Karpas-422 (cell line): ENCODE measurements at regions not wholly inside any gene's neighbourhood (a gene's known extent, or its start where the extent isn't known, plus 50 kb on each side); places are given as distances from the start of the nearest gene placed in this dataset.

Experiments used
- DNase-seq: peaks from one replicate; pipeline ENCODE4 v3.0.0-alpha.2; 2015
- H2AFZ ChIP-seq: fragments of 200-600 bp; sonication (generic); 2 replicates; pipeline ENCODE4 v1.6.1; 2014; ENCODE audit warnings: antibody characterized with exemption, low read length, mixed read lengths
- H3K27ac ChIP-seq: fragments of 200-600 bp; sonication (generic); 2 replicates; pipeline ENCODE4 v1.5.1; 2014; ENCODE audit warnings: mild to moderate bottlenecking, low read length, moderate library complexity
- H3K27me3 ChIP-seq: fragments of 200-600 bp; sonication (generic); 2 replicates; pipeline ENCODE4 v1.6.1; 2014; ENCODE audit warnings: low read length, mixed read lengths
- H3K36me3 ChIP-seq: fragments of 200-600 bp; sonication (generic); 2 replicates; pipeline ENCODE4 v1.6.1; 2014; ENCODE audit warnings: low read length, mixed read lengths; ENCODE audit not compliant: insufficient read depth
- H3K4me1 ChIP-seq: fragments of 200-600 bp; sonication (generic); 2 replicates; pipeline ENCODE4 v1.6.1; 2014; ENCODE audit warnings: mild to moderate bottlenecking, low read length, mixed read lengths
- H3K4me2 ChIP-seq: fragments of 200-600 bp; sonication (generic); 2 replicates; pipeline ENCODE4 v1.6.1; 2014; ENCODE audit warnings: low read length, low read depth, mild to moderate bottlenecking; ENCODE audit not compliant: poor library complexity, severe bottlenecking
- H3K4me3 ChIP-seq: fragments of 200-600 bp; sonication (generic); 2 replicates; pipeline ENCODE4 v1.5.1; 2014; ENCODE audit warnings: mild to moderate bottlenecking, antibody characterized with exemption, low read length, mixed read lengths
- H3K79me2 ChIP-seq: fragments of 200-600 bp; sonication (generic); 2 replicates; pipeline ENCODE4 v1.6.1; 2014; ENCODE audit warnings: mild to moderate bottlenecking, low read length, mixed read lengths
- H3K9ac ChIP-seq: fragments of 200-600 bp; sonication (generic); 2 replicates; pipeline ENCODE4 v1.6.0; 2014; ENCODE audit warnings: low read length
- H3K9me2 ChIP-seq: fragments of 200-600 bp; sonication (generic), shearing (Covaris generic); replicated peaks from 2 replicates; pipeline ENCODE4 v1.6.0; 2014; ENCODE audit warnings: mild to moderate bottlenecking, low read length, moderate library complexity; ENCODE audit not compliant: insufficient read depth
- H3K9me3 ChIP-seq: fragments of 300-700, 200-600 bp; sonication (generic); 2 replicates; pipeline ENCODE4 v1.6.1; 2014; ENCODE audit warnings: low read length, mixed read lengths
- H4K20me1 ChIP-seq: fragments of 200-600 bp; sonication (generic); 2 replicates; pipeline ENCODE4 v1.6.1; 2014; ENCODE audit warnings: mild to moderate bottlenecking, antibody characterized with exemption, low read length, low read depth; ENCODE audit not compliant: insufficient read depth

- Histone ChIP-seq H3K9ac (no peak overlapping the region), H3K4me1 (no peaks in the 10 kb centered on the region), H3K79me2 (no peaks in the 10 kb centered on the region), H3K4me2 (no peak overlapping the region), H4K20me1 (no peaks in the 10 kb centered on the region), H2AFZ (no peak overlapping the region), H3K27ac (no peak overlapping the region), H3K9me3 (no peaks in the 10 kb centered on the region), H3K9me2 (no peaks in the 10 kb centered on the region), H3K27me3 (no peaks in the 10 kb centered on the region), H3K4me3 (no peak overlapping the region), H3K36me3 (no peaks in the 10 kb centered on the region)
- DNase-seq = no peak
Measured at GRCh38 chr13:23007426-23007825, 173.4 kb upstream of the SGCG start.

DNA sequence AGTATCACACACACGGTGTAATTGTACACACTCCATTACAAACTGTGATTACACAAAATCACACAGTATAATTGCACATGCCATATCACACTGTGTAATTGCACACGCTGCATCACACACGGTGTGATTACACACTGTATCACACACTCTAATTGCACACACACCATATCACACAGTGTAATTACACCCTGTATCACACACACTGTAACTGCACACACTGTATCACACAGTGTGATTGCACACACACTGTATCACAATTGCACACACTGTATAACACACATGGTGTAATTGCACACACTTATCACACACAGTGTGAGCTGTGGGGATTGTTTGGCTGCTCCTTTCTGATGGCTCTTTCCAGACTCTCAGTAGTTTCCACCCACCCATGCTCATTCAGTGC, 162.6 kb upstream of the SGCG start:
- no peak overlapping the region for H3K9ac ChIP-seq
- H3K4me3 ChIP-seq = no peak overlapping the region
- DNase-seq = no peak
- H2AFZ ChIP-seq = no peak overlapping the region
- no peaks in the 10 kb centered on the region for H3K27me3 ChIP-seq
- H3K79me2 ChIP-seq = no peaks in the 10 kb centered on the region
- H3K4me2 ChIP-seq = no peak overlapping the region
- H3K9me3 ChIP-seq = no peaks in the 10 kb centered on the region
- no peaks in the 10 kb centered on the region for H3K36me3 ChIP-seq
- H3K9me2 ChIP-seq = no peaks in the 10 kb centered on the region
- no peak overlapping the region for H3K27ac ChIP-seq
- no peaks in the 10 kb centered on the region for H3K4me1 ChIP-seq
- no peaks in the 10 kb centered on the region for H4K20me1 ChIP-seq

- Histone ChIP-seq H3K27me3 (no peaks in the 10 kb centered on the region), H3K9me2 (no peaks in the 10 kb centered on the region), H3K4me3 (no peak overlapping the region), H2AFZ (no peak overlapping the region), H3K27ac (no peak overlapping the region), H3K4me2 (no peak overlapping the region), H3K4me1 (no peaks in the 10 kb centered on the region), H3K79me2 (no peaks in the 10 kb centered on the region), H3K9me3 (no peaks in the 10 kb centered on the region), H3K36me3 (no peaks in the 10 kb centered on the region), H4K20me1 (no peaks in the 10 kb centered on the region), H3K9ac (no peak overlapping the region)
- DNase-seq = peak; percentile 78
Measured at GRCh38 chr13:23020246-23020843, 160.4 kb upstream of the SGCG start.

GRCh38 chr13:23021906-23022305, 158.9 kb upstream of the SGCG start:
- H3K27ac ChIP-seq = no peak overlapping the region
- no peaks in the 10 kb centered on the region for H3K4me1 ChIP-seq
- H3K36me3 ChIP-seq = no peaks in the 10 kb centered on the region

GRCh38 chr13:23022704-23023103, 158.1 kb upstream of the SGCG start:
- H4K20me1 ChIP-seq = no peaks in the 10 kb centered on the region
- no peaks in the 10 kb centered on the region for H3K9me3 ChIP-seq
- H2AFZ ChIP-seq = no peak overlapping the region
- no peak overlapping the region for H3K4me3 ChIP-seq
- no peak overlapping the region for H3K4me2 ChIP-seq
- no peak for DNase-seq
- H3K79me2 ChIP-seq = no peaks in the 10 kb centered on the region
- no peak overlapping the region for H3K9ac ChIP-seq
- H3K36me3 ChIP-seq = no peaks in the 10 kb centered on the region
- H3K9me2 ChIP-seq = no peaks in the 10 kb centered on the region
- H3K4me1 ChIP-seq = no peaks in the 10 kb centered on the region
- no peaks in the 10 kb centered on the region for H3K27me3 ChIP-seq
- H3K27ac ChIP-seq = no peak overlapping the region

More at GRCh38 chr13:23021906-23022305, 158.9 kb upstream of the SGCG start:
- no peaks in the 10 kb centered on the region for H3K9me3 ChIP-seq
- H3K9ac ChIP-seq = no peak overlapping the region
- no peak overlapping the region for H3K4me3 ChIP-seq
- H3K27me3 ChIP-seq = no peaks in the 10 kb centered on the region
- DNase-seq = no peak
- no peaks in the 10 kb centered on the region for H4K20me1 ChIP-seq
- H3K9me2 ChIP-seq = no peaks in the 10 kb centered on the region
- no peaks in the 10 kb centered on the region for H3K79me2 ChIP-seq
- H3K4me2 ChIP-seq = no peak overlapping the region
- no peak overlapping the region for H2AFZ ChIP-seq

DNA sequence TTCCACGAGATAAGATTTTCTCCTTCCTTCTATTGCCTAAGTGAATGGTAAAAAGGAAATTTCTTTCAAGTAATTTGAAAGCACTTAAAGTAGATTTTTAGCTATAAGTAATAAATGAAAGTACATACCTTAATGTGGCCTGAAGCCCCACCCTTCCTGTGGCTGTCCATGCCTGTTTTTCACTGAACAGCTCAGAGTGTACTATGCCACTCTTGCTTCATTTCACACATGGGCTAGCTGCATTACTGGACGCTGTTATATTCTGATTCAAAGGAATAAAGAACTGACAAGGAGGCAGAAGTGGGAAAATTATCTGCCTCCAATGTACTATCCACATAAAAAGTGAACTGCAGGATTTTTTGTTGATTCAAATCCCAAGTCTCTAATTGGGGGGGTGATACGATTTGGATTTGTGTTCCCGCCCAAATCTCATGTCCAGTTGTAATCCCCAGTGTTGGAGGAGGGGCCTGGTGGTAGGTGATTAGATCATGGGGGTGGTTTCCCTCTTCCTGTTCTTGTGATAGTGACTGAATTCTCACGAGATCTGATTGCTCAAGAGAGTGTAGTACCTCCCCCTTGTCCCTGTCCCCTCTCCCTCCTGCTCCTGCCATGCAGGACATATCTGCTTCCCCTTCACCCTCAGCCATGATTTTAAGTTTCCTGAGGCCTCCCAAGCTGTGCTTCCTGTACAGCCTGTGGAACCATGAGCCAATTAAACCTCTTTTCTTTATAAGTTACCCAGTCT, 154.7 kb upstream of the SGCG start:
- no peaks in the 10 kb centered on the region for H3K9me2 ChIP-seq
- no peak overlapping the region for H2AFZ ChIP-seq
- H3K27me3 ChIP-seq = no peaks in the 10 kb centered on the region
- no peak overlapping the region for H3K9ac ChIP-seq
- no peaks in the 10 kb centered on the region for H3K9me3 ChIP-seq
- H3K27ac ChIP-seq = no peak overlapping the region
- DNase-seq = no peak
- H3K79me2 ChIP-seq = no peaks in the 10 kb centered on the region
- no peaks in the 10 kb centered on the region for H3K4me1 ChIP-seq
- H3K4me2 ChIP-seq = no peak overlapping the region
- H3K4me3 ChIP-seq = no peak overlapping the region
- H4K20me1 ChIP-seq = no peaks in the 10 kb centered on the region
- no peaks in the 10 kb centered on the region for H3K36me3 ChIP-seq

DNA sequence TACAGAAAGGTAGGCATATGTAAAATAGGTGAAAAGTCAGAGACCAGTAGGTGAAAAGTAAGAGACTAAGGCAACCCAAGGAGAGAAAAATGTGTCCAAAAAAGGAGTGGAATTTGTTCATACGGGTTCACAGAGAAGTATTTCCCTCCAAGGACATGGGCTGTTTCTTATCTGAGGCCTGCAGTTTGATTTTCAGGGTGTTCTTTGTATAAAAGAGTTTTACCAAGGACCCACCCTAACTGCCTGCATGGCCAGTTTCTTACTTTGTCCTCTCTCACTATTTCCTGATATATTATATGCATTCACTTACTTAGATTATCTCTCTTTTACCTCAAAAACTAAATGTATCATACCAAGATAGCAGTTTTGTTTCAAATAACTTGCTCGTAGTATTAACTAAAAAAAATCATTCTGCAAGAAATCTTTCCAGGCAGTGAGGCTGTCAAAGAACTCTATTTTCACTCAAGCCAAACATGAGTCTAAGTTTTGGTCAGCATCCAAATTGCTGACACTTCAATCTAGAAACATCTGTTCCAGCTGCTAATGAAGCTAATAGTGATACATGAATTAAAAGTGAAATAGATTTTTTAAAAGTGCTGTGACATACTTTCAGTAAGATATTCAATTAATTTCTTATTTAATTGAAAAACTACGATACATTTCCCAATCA, 141.4 kb upstream of the SGCG start:
- DNase-seq = no peak
- Histone ChIP-seq H3K9me2 (no peaks in the 10 kb centered on the region), H3K27me3 (no peaks in the 10 kb centered on the region), H3K27ac (no peak overlapping the region), H3K4me1 (peaks cover 11% of the 10 kb centered on the region), H3K9me3 (no peaks in the 10 kb centered on the region), H4K20me1 (no peaks in the 10 kb centered on the region), H2AFZ (no peak overlapping the region), H3K9ac (no peak overlapping the region), H3K4me2 (no peak overlapping the region), H3K79me2 (no peaks in the 10 kb centered on the region), H3K4me3 (no peak overlapping the region), H3K36me3 (no peaks in the 10 kb centered on the region)

DNA sequence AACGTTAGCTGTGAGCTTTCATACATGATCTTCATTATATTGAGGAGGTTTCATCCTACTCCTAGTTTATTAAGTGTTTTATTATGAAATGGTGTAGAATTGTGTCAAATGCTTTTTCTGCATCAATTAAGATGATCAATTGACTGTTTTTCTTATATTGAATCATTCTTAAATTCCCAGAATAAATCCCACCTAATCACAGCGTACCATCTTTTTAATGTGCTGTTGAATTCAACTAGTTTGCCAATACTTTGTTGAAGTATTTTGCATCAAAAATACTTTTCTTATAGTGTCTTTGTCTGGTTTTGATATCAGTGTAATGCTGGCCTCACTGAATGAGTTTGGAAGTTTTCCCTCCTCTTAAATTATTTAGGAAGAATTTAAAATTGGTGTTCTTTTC, 138.6 kb upstream of the SGCG start:
- H3K36me3 ChIP-seq = no peaks in the 10 kb centered on the region
- H3K9ac ChIP-seq = no peak overlapping the region
- no peaks in the 10 kb centered on the region for H3K9me3 ChIP-seq
- no peaks in the 10 kb centered on the region for H3K79me2 ChIP-seq
- no peak for DNase-seq
- H3K27ac ChIP-seq = no peak overlapping the region
- no peaks in the 10 kb centered on the region for H3K9me2 ChIP-seq
- peaks cover 11% of the 10 kb centered on the region for H3K4me1 ChIP-seq
- no peaks in the 10 kb centered on the region for H4K20me1 ChIP-seq
- no peak overlapping the region for H3K4me3 ChIP-seq
- no peaks in the 10 kb centered on the region for H3K27me3 ChIP-seq
- no peak overlapping the region for H3K4me2 ChIP-seq
- H2AFZ ChIP-seq = no peak overlapping the region
